ENCODE measurements at regions not wholly inside any gene's neighbourhood (a gene's known extent, or its start where the extent isn't known, plus 50 kb on each side); places are given as distances from the start of the nearest gene placed in this dataset.

- no peak overlapping the region for H3K4me3 ChIP-seq (ENCODE audit: insufficient read depth, low read length, poor library complexity, severe bottlenecking)
- H3K36me3 ChIP-seq (ENCODE audit: low read length), result no peaks in the 10 kb centered on the region
- H4K20me1 ChIP-seq (ENCODE audit: low read depth, low read length), result no peaks in the 10 kb centered on the region
- H3K79me2 ChIP-seq (ENCODE audit: insufficient read depth, low read length), result no peaks in the 10 kb centered on the region
- no peak overlapping the region for H3K9ac ChIP-seq (ENCODE audit: low read length)
- H3K4me2 ChIP-seq (ENCODE audit: low read depth, low read length, poor library complexity, severe bottlenecking), result no peak overlapping the region
- H3K9me3 ChIP-seq (ENCODE audit: insufficient read depth, low read length), result no peaks in the 10 kb centered on the region
- TF ChIP-seq, protein P1, sequence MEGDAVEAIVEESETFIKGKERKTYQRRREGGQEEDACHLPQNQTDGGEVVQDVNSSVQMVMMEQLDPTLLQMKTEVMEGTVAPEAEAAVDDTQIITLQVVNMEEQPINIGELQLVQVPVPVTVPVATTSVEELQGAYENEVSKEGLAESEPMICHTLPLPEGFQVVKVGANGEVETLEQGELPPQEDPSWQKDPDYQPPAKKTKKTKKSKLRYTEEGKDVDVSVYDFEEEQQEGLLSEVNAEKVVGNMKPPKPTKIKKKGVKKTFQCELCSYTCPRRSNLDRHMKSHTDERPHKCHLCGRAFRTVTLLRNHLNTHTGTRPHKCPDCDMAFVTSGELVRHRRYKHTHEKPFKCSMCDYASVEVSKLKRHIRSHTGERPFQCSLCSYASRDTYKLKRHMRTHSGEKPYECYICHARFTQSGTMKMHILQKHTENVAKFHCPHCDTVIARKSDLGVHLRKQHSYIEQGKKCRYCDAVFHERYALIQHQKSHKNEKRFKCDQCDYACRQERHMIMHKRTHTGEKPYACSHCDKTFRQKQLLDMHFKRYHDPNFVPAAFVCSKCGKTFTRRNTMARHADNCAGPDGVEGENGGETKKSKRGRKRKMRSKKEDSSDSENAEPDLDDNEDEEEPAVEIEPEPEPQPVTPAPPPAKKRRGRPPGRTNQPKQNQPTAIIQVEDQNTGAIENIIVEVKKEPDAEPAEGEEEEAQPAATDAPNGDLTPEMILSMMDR (IDR thresholded peaks at IDR 0.05; ENCODE audit: insufficient read depth, low read length, poor library complexity, severe bottlenecking), result no peak
- TF ChIP-seq EZH2phosphoT487 (conservative IDR thresholded peaks at IDR 0.05; ENCODE audit: low read length), result no peak
- no peak overlapping the region for H2AFZ ChIP-seq (ENCODE audit: low read depth, low read length, severe bottlenecking)
- no peaks in the 10 kb centered on the region; the same call in 1 of the 2 replicates for H3K9me2 ChIP-seq (replicated peaks; ENCODE audit: insufficient read depth, low read length)
- H3F3A ChIP-seq (ENCODE audit: insufficient read depth), result no peaks in the 10 kb centered on the region
- no peak overlapping the region for H3K27ac ChIP-seq (ENCODE audit: low read depth, low read length)
- no peaks in the 10 kb centered on the region for H3K27me3 ChIP-seq (ENCODE audit: low read length)
Measured at GRCh38 chr13:91233291-91233690, 114.2 kb upstream of the MIR17HG start.

- Histone ChIP-seq H3K4me2 (ENCODE audit: low read depth, low read length, poor library complexity, severe bottlenecking) (no peak overlapping the region), H3K9ac (ENCODE audit: low read length) (no peak overlapping the region), H3K79me2 (ENCODE audit: insufficient read depth, low read length) (no peaks in the 10 kb centered on the region), H3F3A (ENCODE audit: insufficient read depth) (no peaks in the 10 kb centered on the region), H3K4me3 (ENCODE audit: insufficient read depth, low read length, poor library complexity, severe bottlenecking) (no peak overlapping the region), H3K27ac (ENCODE audit: low read depth, low read length) (no peak overlapping the region), H2AFZ (ENCODE audit: low read depth, low read length, severe bottlenecking) (no peak overlapping the region), H3K27me3 (ENCODE audit: low read length) (no peaks in the 10 kb centered on the region), H4K20me1 (ENCODE audit: low read depth, low read length) (no peaks in the 10 kb centered on the region), H3K9me3 (ENCODE audit: insufficient read depth, low read length) (no peaks in the 10 kb centered on the region), H3K36me3 (ENCODE audit: low read length) (no peaks in the 10 kb centered on the region), H3K9me2 (replicated peaks; ENCODE audit: insufficient read depth, low read length) (no peaks in the 10 kb centered on the region)
- TF ChIP-seq EZH2phosphoT487 (conservative IDR thresholded peaks at IDR 0.05; ENCODE audit: low read length), result no peak
- TF ChIP-seq, protein P1 (IDR thresholded peaks at IDR 0.05; ENCODE audit: insufficient read depth, low read length, poor library complexity, severe bottlenecking), result no peak
Measured at GRCh38 chr13:91236182-91236581, 111.3 kb upstream of the MIR17HG start.

DNA sequence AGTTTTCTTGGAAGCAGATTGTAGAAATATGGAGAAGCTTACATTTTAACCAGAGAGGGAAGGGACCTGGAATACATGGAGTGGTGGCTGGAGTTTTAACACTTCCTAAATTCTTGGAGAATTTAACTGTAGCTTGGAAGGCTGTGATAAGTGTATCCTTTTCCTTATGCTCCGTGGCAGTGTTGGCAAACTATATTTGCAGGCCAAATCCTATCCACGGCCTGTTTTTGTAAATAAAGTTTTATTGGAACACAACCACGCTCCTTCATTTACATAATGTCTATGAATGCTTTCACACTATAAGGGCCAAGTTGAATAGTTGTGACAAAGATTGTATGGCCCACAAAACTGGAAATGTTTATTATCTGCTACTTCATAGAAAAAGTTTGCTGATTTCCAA is 110.6 kb upstream of the MIR17HG start:
- TF ChIP-seq, protein P1 (IDR thresholded peaks at IDR 0.05; ENCODE audit: insufficient read depth, low read length, poor library complexity, severe bottlenecking), result no peak
- TF ChIP-seq EZH2phosphoT487 (conservative IDR thresholded peaks at IDR 0.05; ENCODE audit: low read length), result no peak
- H3K27me3 ChIP-seq (ENCODE audit: low read length), result no peaks in the 10 kb centered on the region
- no peaks in the 10 kb centered on the region for H4K20me1 ChIP-seq (ENCODE audit: low read depth, low read length)
- H3F3A ChIP-seq (ENCODE audit: insufficient read depth), result no peaks in the 10 kb centered on the region
- no peak overlapping the region for H2AFZ ChIP-seq (ENCODE audit: low read depth, low read length, severe bottlenecking)
- no peak overlapping the region for H3K4me3 ChIP-seq (ENCODE audit: insufficient read depth, low read length, poor library complexity, severe bottlenecking)
- no peaks in the 10 kb centered on the region for H3K9me3 ChIP-seq (ENCODE audit: insufficient read depth, low read length)
- H3K9ac ChIP-seq (ENCODE audit: low read length), result no peak overlapping the region
- no peak overlapping the region for H3K27ac ChIP-seq (ENCODE audit: low read depth, low read length)
- H3K36me3 ChIP-seq (ENCODE audit: low read length), result no peaks in the 10 kb centered on the region
- no peaks in the 10 kb centered on the region for H3K9me2 ChIP-seq (replicated peaks; ENCODE audit: insufficient read depth, low read length)
- no peak overlapping the region for H3K4me2 ChIP-seq (ENCODE audit: low read depth, low read length, poor library complexity, severe bottlenecking)
- H3K79me2 ChIP-seq (ENCODE audit: insufficient read depth, low read length), result no peaks in the 10 kb centered on the region
